ENCODE measurements at regions not wholly inside any gene's neighbourhood (a gene's known extent, or its start where the extent isn't known, plus 50 kb on each side); places are given as distances from the start of the nearest gene placed in this dataset.

GRCh38 chrX:44040406-44040805 lies 67.2 kb upstream of the NDP start:
- TF ChIP-seq CTCF (CRISPR knock-in tag; IDR thresholded peaks at IDR 0.05) (no peak), AGO1 (IDR thresholded peaks at IDR 0.05; ENCODE audit: low read depth, low read length, poor library complexity, severe bottlenecking) (no peak)
